ENCODE measurements at regions not wholly inside any gene's neighbourhood (a gene's known extent, or its start where the extent isn't known, plus 50 kb on each side); places are given as distances from the start of the nearest gene placed in this dataset.

GRCh38 chr18:67265464-67266245 is 250.9 kb downstream of the DSEL start:
- H3K4me2 ChIP-seq (ENCODE audit: low read length) = no peak overlapping the region
- no peak overlapping the region for H3K4me3 ChIP-seq (ENCODE audit: low read depth, low read length)
- TF ChIP-seq CTCF (IDR thresholded peaks at IDR 0.05) = no peak
- no peaks in the 10 kb centered on the region for H3K4me1 ChIP-seq
- no peak overlapping the region for H2AFZ ChIP-seq
- H3K9ac ChIP-seq = no peak overlapping the region
- no peaks in the 10 kb centered on the region for H3K9me3 ChIP-seq (ENCODE audit: control insufficient read depth, low read length)
- no peak overlapping the region for H3K27ac ChIP-seq
- H3K27me3 ChIP-seq (ENCODE audit: control insufficient read depth, insufficient read depth, low read length) = no peaks in the 10 kb centered on the region
- no peaks in the 10 kb centered on the region for H3K79me2 ChIP-seq
- no peaks in the 10 kb centered on the region for H3K36me3 ChIP-seq (ENCODE audit: control insufficient read depth, insufficient read depth, low read length)

DNA sequence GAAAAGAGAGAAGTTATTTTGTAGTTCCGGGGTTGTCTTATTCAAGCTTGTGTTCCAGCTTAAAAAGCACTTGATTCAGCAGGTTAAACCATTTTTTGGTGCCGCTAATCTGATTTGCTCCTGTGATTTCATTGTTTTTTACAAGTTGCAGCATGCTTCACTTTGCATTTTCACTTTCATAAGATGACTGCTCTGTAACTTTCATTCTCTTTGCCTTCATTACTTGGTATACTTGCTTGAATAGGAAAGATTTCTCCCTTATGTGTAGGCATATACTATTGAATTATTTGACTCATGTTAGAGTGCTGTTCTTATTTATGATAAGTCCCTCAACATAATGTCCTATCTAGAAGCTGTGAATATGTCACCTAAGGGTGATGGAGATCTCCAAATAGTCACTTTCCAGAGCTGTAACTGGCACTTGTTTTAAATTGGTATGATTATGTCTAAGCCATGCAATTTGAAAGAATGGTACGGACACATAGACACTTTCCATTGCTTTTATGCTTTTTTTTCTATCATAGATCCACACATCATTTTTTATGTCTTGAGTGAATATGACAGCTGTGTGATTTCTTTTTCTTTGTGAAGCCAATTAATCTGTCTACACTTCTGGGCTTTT is 254.5 kb downstream of the DSEL start:
- no peaks in the 10 kb centered on the region for H3K9me3 ChIP-seq (ENCODE audit: control insufficient read depth, low read length)
- peak overlapping the region; percentile 40 for H3K4me2 ChIP-seq (ENCODE audit: low read length)
- no peak overlapping the region for H2AFZ ChIP-seq
- H3K27ac ChIP-seq = no peak overlapping the region
- no peak overlapping the region for H3K9ac ChIP-seq
- H3K36me3 ChIP-seq (ENCODE audit: control insufficient read depth, insufficient read depth, low read length) = no peaks in the 10 kb centered on the region
- no peak overlapping the region for H3K4me3 ChIP-seq (ENCODE audit: low read depth, low read length)
- no peaks in the 10 kb centered on the region for H3K4me1 ChIP-seq
- H3K27me3 ChIP-seq (ENCODE audit: control insufficient read depth, insufficient read depth, low read length) = no peaks in the 10 kb centered on the region
- no peaks in the 10 kb centered on the region for H3K79me2 ChIP-seq
- no peak for TF ChIP-seq CTCF (IDR thresholded peaks at IDR 0.05)

DNA sequence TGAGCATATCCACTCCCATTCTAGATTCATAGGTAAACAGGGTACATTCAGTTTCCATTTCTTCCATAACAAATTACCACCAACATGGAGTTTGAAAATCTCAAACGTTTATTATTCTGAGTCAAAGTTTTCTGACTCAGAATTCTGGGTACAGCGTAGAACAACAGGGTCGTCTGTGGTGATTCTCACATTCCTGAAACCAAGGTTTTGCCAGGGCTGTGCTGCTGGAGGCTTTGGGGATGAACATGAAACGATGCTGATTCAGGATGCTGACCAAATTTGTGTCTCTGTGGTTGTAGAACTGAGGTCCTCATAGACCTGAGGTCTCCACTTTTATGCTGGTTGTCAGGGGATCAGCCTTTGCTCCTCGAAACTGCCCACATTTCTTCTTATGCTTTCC is 255.7 kb downstream of the DSEL start:
- Histone ChIP-seq H3K79me2 (no peaks in the 10 kb centered on the region), H3K4me3 (ENCODE audit: low read depth, low read length) (no peak overlapping the region), H3K9me3 (ENCODE audit: control insufficient read depth, low read length) (no peaks in the 10 kb centered on the region), H3K27ac (no peak overlapping the region), H3K36me3 (ENCODE audit: control insufficient read depth, insufficient read depth, low read length) (no peaks in the 10 kb centered on the region), H3K9ac (no peak overlapping the region), H3K27me3 (ENCODE audit: control insufficient read depth, insufficient read depth, low read length) (no peaks in the 10 kb centered on the region), H2AFZ (no peak overlapping the region), H3K4me1 (no peaks in the 10 kb centered on the region), H3K4me2 (ENCODE audit: low read length) (no peak overlapping the region)
- TF ChIP-seq CTCF (IDR thresholded peaks at IDR 0.05) = no peak

GRCh38 chr18:67250776-67251424 is 265.6 kb downstream of the DSEL start:
- Histone ChIP-seq H3K4me1 (no peaks in the 10 kb centered on the region), H3K4me2 (ENCODE audit: low read length) (no peak overlapping the region), H3K79me2 (no peaks in the 10 kb centered on the region), H3K9ac (no peak overlapping the region), H3K27ac (no peak overlapping the region), H3K9me3 (ENCODE audit: control insufficient read depth, low read length) (no peaks in the 10 kb centered on the region), H3K27me3 (ENCODE audit: control insufficient read depth, insufficient read depth, low read length) (no peaks in the 10 kb centered on the region), H2AFZ (no peak overlapping the region), H3K36me3 (ENCODE audit: control insufficient read depth, insufficient read depth, low read length) (no peaks in the 10 kb centered on the region), H3K4me3 (ENCODE audit: low read depth, low read length) (no peak overlapping the region)
- TF ChIP-seq CTCF (IDR thresholded peaks at IDR 0.05) = no peak
